ENCODE measurements at regions not wholly inside any gene's neighbourhood (a gene's known extent, or its start where the extent isn't known, plus 50 kb on each side); places are given as distances from the start of the nearest gene placed in this dataset.
"Not testable (repeated sequence)": the region's sequence is repeated elsewhere in the genome, so short reads cannot be mapped to it uniquely, and the experiment has no call there.

- DNase-seq (ENCODE audit: low read depth): no peak
Observed at GRCh38 chr12:24507827-24508226, 441.1 kb downstream of the BCAT1 start.

DNA sequence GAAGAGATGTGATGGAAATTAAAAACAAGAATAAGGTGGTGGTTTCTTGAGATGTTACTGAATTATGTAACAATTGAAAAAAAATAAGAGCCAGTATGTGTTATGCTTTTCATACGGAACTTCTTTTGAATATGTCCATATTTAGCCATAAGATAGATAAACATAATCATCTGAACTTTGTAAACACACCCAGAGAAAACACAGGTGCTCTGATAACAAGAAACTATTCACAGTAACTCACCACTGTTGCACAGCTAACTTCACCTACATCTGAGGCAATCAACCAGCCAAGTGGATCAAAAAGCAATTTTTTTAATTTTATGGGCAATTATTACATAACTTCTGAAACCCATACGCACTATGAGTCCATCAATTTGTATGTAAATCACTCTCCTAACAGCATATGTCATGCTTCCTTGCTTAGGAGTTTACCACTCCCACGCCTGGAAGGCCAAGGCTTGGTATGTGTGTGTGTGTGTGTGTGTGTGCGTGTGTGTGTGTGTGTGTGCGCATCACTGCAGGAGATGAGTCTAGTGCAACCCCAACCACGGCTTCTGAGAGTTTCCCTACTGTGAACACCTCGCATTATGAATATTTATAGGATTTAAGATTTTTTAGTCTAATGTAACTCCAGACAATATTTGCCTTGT, 443.4 kb downstream of the BCAT1 start:
- DNase-seq (ENCODE audit: low read depth): no peak

GRCh38 chr12:24503477-24503876, 445.4 kb downstream of the BCAT1 start:
- not testable (repeated sequence) for DNase-seq (ENCODE audit: low read depth)

GRCh38 chr12:24500831-24501230, 448.1 kb downstream of the BCAT1 start:
- no peak for DNase-seq (ENCODE audit: low read depth)

DNA sequence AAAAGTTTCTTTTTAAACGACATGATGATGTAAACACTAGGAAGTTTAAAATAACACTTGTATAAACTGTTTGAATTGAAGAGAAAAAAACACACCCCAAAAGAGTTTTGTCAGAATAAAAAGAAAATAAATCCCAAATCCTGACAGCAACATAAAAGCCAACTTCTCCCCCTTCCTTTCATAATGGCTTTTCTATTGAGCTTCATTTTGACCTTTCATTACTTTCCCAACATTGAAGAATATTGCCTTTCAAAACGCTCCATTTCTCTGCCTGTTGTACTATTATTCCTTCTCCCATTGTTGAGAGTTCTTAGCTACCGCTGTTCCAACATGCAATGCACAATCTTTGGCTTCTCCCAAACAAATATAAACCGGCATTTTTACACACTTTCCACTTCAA, 448.5 kb downstream of the BCAT1 start:
- DNase-seq (ENCODE audit: low read depth): no peak

- DNase-seq (ENCODE audit: low read depth): no peak
Observed at GRCh38 chr12:24499151-24500146, 449.5 kb downstream of the BCAT1 start.

DNA sequence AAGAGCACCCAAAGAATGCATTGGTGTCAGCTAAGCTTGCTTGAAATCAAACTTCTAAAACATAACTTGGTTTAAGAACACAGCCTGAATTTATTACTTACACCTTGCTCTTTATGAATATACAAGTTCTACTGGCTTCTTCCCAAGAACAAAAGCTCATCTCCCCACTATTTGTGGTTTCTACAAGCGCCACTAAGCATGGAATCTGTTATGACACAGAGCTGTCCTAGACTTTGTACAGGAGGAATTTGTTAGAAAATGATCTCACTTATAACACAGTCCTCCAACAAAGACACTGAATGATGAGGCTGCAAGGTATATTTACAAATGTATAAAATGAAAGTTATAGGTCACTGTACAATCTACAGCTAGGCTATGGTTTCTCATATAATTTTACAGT, 452.1 kb downstream of the BCAT1 start:
- DNase-seq (ENCODE audit: low read depth): no peak

GRCh38 chr12:24494401-24494800, 454.5 kb downstream of the BCAT1 start:
- DNase-seq (ENCODE audit: low read depth): no peak

- no peak for DNase-seq (ENCODE audit: low read depth)
Observed at GRCh38 chr12:24491968-24492367, 456.9 kb downstream of the BCAT1 start.

GRCh38 chr12:24489939-24490338, 459.0 kb downstream of the BCAT1 start:
- DNase-seq (ENCODE audit: low read depth): no peak

DNA sequence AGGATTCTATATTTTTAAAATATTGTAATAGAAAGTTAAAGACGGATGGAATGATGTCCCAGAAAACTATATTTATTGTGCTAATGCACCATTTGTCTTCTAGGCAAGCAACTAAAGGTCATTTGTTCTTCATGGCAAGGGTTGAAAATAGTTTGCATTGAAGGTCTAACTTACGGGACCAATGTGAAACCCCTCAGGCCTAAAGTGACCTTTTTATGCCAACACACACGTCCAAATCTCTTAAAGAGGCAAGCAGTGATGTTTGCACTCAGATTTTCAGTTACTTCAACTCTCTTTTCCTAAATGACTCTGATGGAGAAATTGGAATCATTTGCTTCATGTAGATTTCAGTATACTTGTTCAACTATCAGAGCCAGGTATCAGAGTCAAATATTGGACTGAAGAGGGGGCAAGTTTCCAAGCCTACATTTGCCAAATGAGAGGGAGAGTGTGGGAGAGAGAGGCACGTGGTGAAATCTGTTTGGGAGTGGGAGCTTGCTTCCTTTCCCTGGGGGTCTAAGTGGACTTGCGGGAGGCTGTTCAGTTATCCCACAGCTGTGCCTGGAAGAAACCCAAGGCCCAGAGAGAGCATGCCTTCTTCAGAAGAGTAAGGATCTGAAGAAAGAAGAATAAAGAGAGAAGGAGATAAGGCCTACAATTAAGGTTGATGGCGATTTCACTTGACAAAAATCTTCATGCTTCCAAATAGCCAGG, 459.8 kb downstream of the BCAT1 start:
- no peak for DNase-seq (ENCODE audit: low read depth)

DNA sequence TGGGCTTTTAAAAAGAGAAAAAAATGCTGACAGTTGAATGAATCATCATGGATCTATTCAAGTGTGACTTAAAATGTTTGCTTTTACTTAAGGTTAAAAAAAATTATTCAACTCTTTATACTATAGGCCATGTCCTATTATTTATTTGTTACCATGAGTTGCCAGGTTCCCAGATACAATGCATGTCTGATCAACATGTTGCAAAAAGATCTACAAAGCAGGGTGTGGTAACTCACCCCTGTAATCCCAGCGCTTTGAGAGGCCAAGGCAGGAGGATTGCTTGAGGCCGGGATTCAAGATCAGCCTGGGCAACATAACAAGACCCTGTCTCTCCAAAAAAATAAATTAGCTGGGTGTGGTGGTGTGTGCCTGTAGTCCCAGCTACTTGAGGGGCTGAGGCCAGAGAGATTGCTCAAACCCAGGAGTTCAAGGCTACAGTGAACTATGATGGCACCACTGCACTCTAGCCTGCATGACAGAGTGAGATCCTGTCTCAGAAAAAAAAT, 460.8 kb downstream of the BCAT1 start:
- no peak for DNase-seq (ENCODE audit: low read depth)

- no peak for DNase-seq (ENCODE audit: low read depth)
Observed at GRCh38 chr12:24487606-24488005, 461.3 kb downstream of the BCAT1 start.

DNA sequence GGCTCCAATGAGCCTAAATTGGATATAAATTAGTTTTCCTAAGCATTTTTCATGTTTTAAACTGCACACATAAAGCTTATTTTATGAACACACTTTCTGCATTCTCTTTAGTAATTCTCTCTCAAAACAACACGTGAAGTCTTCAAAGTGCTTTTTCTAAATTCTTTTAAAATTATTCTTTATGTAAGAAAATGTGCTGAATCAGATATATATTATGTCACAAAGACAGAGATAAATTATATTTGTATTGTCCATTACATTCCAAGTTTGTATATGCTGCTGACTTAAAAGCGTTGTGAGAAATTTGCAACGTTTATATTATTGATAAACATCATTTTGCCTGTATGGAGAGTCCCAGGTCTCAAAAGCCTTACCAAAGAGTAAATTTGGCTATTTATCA, 465.2 kb downstream of the BCAT1 start:
- no peak for DNase-seq (ENCODE audit: low read depth)

DNA sequence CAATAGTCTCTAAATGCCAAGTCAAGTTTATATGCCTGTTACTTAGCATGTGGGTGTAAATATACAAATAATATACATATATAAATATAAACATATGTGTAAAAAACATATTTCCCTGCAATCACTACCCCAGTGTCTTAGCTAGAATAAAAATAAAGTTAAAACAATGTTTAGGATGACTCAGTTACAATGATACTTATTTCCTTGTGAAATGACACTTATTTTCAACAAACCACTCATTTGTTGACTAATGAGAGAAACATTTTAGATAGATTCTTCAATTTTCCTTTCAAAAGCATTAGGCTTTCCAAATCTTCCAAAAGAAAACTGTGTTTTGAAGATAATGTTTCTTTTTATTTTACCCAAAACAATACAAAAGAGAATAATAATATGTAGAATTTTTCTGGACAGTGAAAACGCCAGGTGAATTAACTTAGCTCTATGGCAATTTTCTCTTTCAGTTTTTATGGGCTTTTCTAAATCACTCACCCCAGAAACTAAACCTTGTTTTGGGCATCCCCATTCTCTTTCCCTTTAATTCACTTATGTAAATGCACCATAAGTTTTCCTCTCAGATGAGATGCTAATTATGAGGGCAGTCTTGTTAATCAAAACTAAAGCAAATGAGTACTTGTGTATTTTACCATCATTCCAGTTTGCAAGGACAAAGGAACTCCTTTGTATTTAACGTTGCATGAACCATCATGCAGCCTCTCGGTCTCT, 465.9 kb downstream of the BCAT1 start:
- no peak for DNase-seq (ENCODE audit: low read depth)

- no peak for DNase-seq (ENCODE audit: low read depth)
Observed at GRCh38 chr12:24482044-24482443, 466.9 kb downstream of the BCAT1 start.

- DNase-seq (ENCODE audit: low read depth): no peak
Observed at GRCh38 chr12:24480766-24481449, 468.0 kb downstream of the BCAT1 start.

GRCh38 chr12:24479131-24479530, 469.8 kb downstream of the BCAT1 start:
- DNase-seq (ENCODE audit: low read depth): no peak

DNA sequence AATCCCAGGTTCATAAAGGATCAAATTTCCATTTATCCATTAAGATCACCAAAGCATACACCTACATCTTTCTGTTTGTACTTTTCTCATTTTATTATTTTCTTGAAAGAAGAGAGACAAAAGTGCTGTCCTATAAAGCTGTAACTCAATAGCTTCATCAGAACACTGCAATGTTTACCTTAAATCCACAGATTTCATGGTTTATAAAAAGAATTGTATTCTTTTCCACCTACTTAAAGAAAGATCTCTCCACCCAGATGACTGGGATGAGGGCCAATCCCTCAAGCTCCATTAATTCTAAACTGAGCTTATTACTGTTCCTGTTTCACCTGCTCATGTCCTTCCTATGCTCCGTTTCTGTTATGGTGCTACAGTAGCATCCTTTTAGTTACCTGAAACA, 470.6 kb downstream of the BCAT1 start:
- DNase-seq (ENCODE audit: low read depth): no peak

GRCh38 chr12:24476310-24476709, 472.6 kb downstream of the BCAT1 start:
- no peak for DNase-seq (ENCODE audit: low read depth)

DNA sequence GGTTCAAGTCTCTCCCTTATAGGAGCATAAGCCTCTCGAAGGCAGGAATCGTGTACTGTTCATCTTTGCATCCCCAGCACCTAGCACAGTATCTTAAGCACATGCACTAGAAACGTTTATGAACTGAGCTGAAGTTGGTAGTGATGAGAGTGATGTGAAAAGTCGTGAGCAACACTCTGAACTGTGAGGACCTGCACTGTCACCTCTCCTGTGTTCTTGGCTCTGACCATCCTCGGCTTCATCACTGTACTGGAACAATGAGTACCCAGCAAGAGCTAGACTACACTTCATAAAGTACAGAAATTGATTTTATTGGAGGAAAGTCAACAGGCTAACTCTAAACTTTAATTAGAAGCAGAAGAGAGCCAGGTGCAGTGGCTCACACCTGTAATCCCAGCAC, 473.6 kb downstream of the BCAT1 start:
- DNase-seq (ENCODE audit: low read depth): no peak
